Spinal cord (tissue), 9 donors: ENCODE measurements at regions not wholly inside any gene's neighbourhood (a gene's known extent, or its start where the extent isn't known, plus 50 kb on each side); places are given as distances from the start of the nearest gene placed in this dataset.

ENCODE experiments used
- DNase-seq, 6 donors: peaks; one replicate each; pipeline versions ENCODE4 v3.0.0 to v3.0.0-alpha.2; 2013 to 2015; ENCODE audit warnings: low spot score in 6 of 6, low read depth in 4 of 6
- H3K27ac ChIP-seq: one replicate; pipeline ENCODE4 v1.5.1; 2013; ENCODE audit warnings: low read depth, low read length, control low read depth
- H3K27me3 ChIP-seq: one replicate; pipeline ENCODE4 v1.6.1; 2013; ENCODE audit warnings: low read length; ENCODE audit not compliant: control insufficient read depth, insufficient read depth
- H3K36me3 ChIP-seq: one replicate; pipeline ENCODE4 v1.6.1; 2013; ENCODE audit warnings: low read length; ENCODE audit not compliant: control insufficient read depth, insufficient read depth
- H3K4me1 ChIP-seq: one replicate; pipeline ENCODE4 v1.6.1; 2013; ENCODE audit warnings: low read length; ENCODE audit not compliant: control insufficient read depth, insufficient read depth
- H3K4me3 ChIP-seq: one replicate; pipeline ENCODE4 v1.5.1; 2013; ENCODE audit warnings: low read depth, low read length, control low read depth
- H3K9me3 ChIP-seq: one replicate; pipeline ENCODE4 v1.6.1; 2013; ENCODE audit warnings: low read length; ENCODE audit not compliant: control insufficient read depth, insufficient read depth
- WGBS: methylation state at CpG from one replicate; pipeline ENCODE4 v1.1.5; 2013; ENCODE audit warnings: missing lambda C conversion rate; ENCODE audit not compliant: insufficient coverage; 5-methylcytosine and 5-hydroxymethylcytosine counted together
- donor health status: healthy.

- Histone ChIP-seq H3K36me3 (no peaks in the 10 kb centered on the region), H3K27ac (no peak overlapping the region), H3K27me3 (no peaks in the 10 kb centered on the region), H3K4me1 (no peaks in the 10 kb centered on the region), H3K9me3 (peaks cover 2% of the 10 kb centered on the region), H3K4me3 (no peak overlapping the region)
- DNase-seq = no peak
- no CpG with 5 or more reads among the region's 2 CpGs for WGBS
These were observed 95.9 kb upstream of the CDH13 start for GRCh38 chr16:82530883-82531282.

GRCh38 chr16:82527101-82527500 is 99.7 kb upstream of the CDH13 start:
- H3K27me3 ChIP-seq = no peaks in the 10 kb centered on the region
- peak in 1 of 6 donors; percentile 79 for DNase-seq
- peaks cover 2% of the 10 kb centered on the region for H3K9me3 ChIP-seq
- no peaks in the 10 kb centered on the region for H3K4me1 ChIP-seq
- no peak overlapping the region for H3K4me3 ChIP-seq
- no peaks in the 10 kb centered on the region for H3K36me3 ChIP-seq
- WGBS = 65% methylated on average over 4 of the region's 7 CpGs
- no peak overlapping the region for H3K27ac ChIP-seq

- WGBS = no CpG with 5 or more reads among the region's 1 CpG
- no peaks in the 10 kb centered on the region for H3K36me3 ChIP-seq
- DNase-seq = peak in 1 of 6 donors; percentile 30
- H3K9me3 ChIP-seq = peaks cover 2% of the 10 kb centered on the region
- H3K4me3 ChIP-seq = no peak overlapping the region
- H3K27ac ChIP-seq = no peak overlapping the region
- no peaks in the 10 kb centered on the region for H3K4me1 ChIP-seq
- no peaks in the 10 kb centered on the region for H3K27me3 ChIP-seq
These were observed 101.8 kb upstream of the CDH13 start for GRCh38 chr16:82524976-82525375.

- no peak for DNase-seq
- Histone ChIP-seq H3K27me3 (no peaks in the 10 kb centered on the region), H3K9me3 (no peaks in the 10 kb centered on the region), H3K27ac (no peak overlapping the region), H3K36me3 (no peaks in the 10 kb centered on the region), H3K4me3 (no peak overlapping the region), H3K4me1 (no peaks in the 10 kb centered on the region)
- 60% methylated on average over 1 of the region's 1 CpG for WGBS
These were observed 103.0 kb upstream of the CDH13 start for GRCh38 chr16:82523815-82524214.

GRCh38 chr16:82522026-82522425 is 104.7 kb upstream of the CDH13 start:
- H3K27ac ChIP-seq = no peak overlapping the region
- peak in 2 of 6 donors; percentile 31 to 47 for DNase-seq
- no peaks in the 10 kb centered on the region for H3K4me1 ChIP-seq
- no peaks in the 10 kb centered on the region for H3K9me3 ChIP-seq
- 46% methylated on average over 3 of the region's 6 CpGs for WGBS
- H3K36me3 ChIP-seq = no peaks in the 10 kb centered on the region
- no peak overlapping the region for H3K4me3 ChIP-seq
- H3K27me3 ChIP-seq = no peaks in the 10 kb centered on the region

- H3K4me1 ChIP-seq = no peaks in the 10 kb centered on the region
- H3K27ac ChIP-seq = no peak overlapping the region
- no peak overlapping the region for H3K4me3 ChIP-seq
- H3K27me3 ChIP-seq = no peaks in the 10 kb centered on the region
- peak in 2 of 6 donors; percentile 23 to 67 for DNase-seq
- H3K36me3 ChIP-seq = no peaks in the 10 kb centered on the region
- H3K9me3 ChIP-seq = no peaks in the 10 kb centered on the region
- WGBS = no CpG with 5 or more reads among the region's 2 CpGs
These were observed 108.0 kb upstream of the CDH13 start for GRCh38 chr16:82518811-82519210.

- Histone ChIP-seq H3K9me3 (no peaks in the 10 kb centered on the region), H3K27ac (no peak overlapping the region), H3K36me3 (no peaks in the 10 kb centered on the region), H3K4me3 (no peak overlapping the region), H3K27me3 (no peaks in the 10 kb centered on the region), H3K4me1 (peaks cover 6% of the 10 kb centered on the region)
- 79% methylated on average over 2 of the region's 4 CpGs for WGBS
- DNase-seq = no peak
These were observed 112.5 kb upstream of the CDH13 start for GRCh38 chr16:82514262-82514661.

- Histone ChIP-seq H3K4me3 (no peak overlapping the region), H3K9me3 (no peaks in the 10 kb centered on the region), H3K4me1 (peaks cover 6% of the 10 kb centered on the region), H3K27me3 (no peaks in the 10 kb centered on the region), H3K36me3 (no peaks in the 10 kb centered on the region), H3K27ac (no peak overlapping the region)
- WGBS = 76% methylated on average over 2 of the region's 2 CpGs
- no peak for DNase-seq
These were observed 115.9 kb upstream of the CDH13 start for GRCh38 chr16:82510789-82511305.

- 33% methylated on average over 1 of the region's 5 CpGs for WGBS
- no peaks in the 10 kb centered on the region for H3K9me3 ChIP-seq
- no peaks in the 10 kb centered on the region for H3K36me3 ChIP-seq
- no peak overlapping the region for H3K27ac ChIP-seq
- H3K4me1 ChIP-seq = peaks cover 6% of the 10 kb centered on the region
- no peak overlapping the region for H3K4me3 ChIP-seq
- DNase-seq = peak in 2 of 6 donors; percentile 58 to 62
- H3K27me3 ChIP-seq = no peaks in the 10 kb centered on the region
These were observed 116.9 kb upstream of the CDH13 start for GRCh38 chr16:82509691-82510430.
